Ovary (tissue), 7 donors: ENCODE measurements at regions not wholly inside any gene's neighbourhood (a gene's known extent, or its start where the extent isn't known, plus 50 kb on each side); places are given as distances from the start of the nearest gene placed in this dataset.

Experiments
- DNase-seq, 5 donors: peaks; one replicate each; pipeline ENCODE4 v3.0.0-alpha.2; 2019 to 2020
- H3K27ac ChIP-seq, 2 donors: fragments of 200-600 bp; one replicate each; pipeline versions ENCODE4 v1.5.1 to v1.8.0; 2019 to 2022
- H3K27me3 ChIP-seq: fragments of 200-600 bp; one replicate; pipeline ENCODE4 v1.8.0; 2022
- H3K36me3 ChIP-seq: fragments of 200-600 bp; sonication (generic); one replicate; pipeline ENCODE4 v1.5.1; 2019
- H3K4me1 ChIP-seq: one replicate; pipeline ENCODE4 v1.8.1; 2013; ENCODE audit warnings: mild to moderate bottlenecking, moderate library complexity; ENCODE audit not compliant: insufficient read depth
- H3K4me3 ChIP-seq: fragments of 200-600 bp; sonication (generic); one replicate; pipeline ENCODE4 v1.5.1; 2017
- H3K9me3 ChIP-seq, 2 donors: fragments of 200-600 bp in 1 of 2; sonication (generic) in 1 of 2; one replicate each; pipeline versions ENCODE4 v1.5.1 to v1.8.1; 2013 to 2019; ENCODE audit warnings: mild to moderate bottlenecking in 1 of 2, moderate library complexity in 1 of 2
- CTCF ChIP-seq, 3 donors: fragments of 450-650 bp in 2 of 3; fragments of 200-600 bp in 1 of 3; IDR thresholded peaks; one replicate each; pipeline versions ENCODE4 v1.5.1 to v1.8.0; 2016 to 2022; ENCODE audit warnings: antibody characterized with exemption in 3 of 3, mild to moderate bottlenecking in 1 of 3
- EP300 ChIP-seq: sonication (generic); formaldehyde crosslinking; IDR thresholded peaks from one replicate; pipeline ENCODE4 v1.6.1; 2017; ENCODE audit warnings: antibody characterized with exemption
- POLR2A ChIP-seq: fragments of 450-650 bp; IDR thresholded peaks from one replicate; pipeline ENCODE4 v1.6.1; 2017; ENCODE audit warnings: antibody characterized with exemption, mild to moderate bottlenecking, moderate library complexity
- WGBS, 3 donors: extraction: QIAGEN DNeasy Blood & Tissue Kit in 1 of 3; methylation state at CpG; one replicate each; pipeline versions ENCODE4 v1.1.5 to v1.1.7; 2013 to 2017; 5-methylcytosine and 5-hydroxymethylcytosine counted together
- intact Hi-C, 4 donors: fragments of 100-400 bp; cut with DNase I; formaldehyde crosslinking; loops; one replicate each; pipeline versions ENCODE4 v1.11.0 to v1.15.1; 2022 to 2023
- donor health status: DM: no; HTN: no; CAD: no; lungs with moderate emphysema.
- donor health status: DM: no; HTN: no; CAD: no.
- donor health status: Bipolar disorder and iron deficiency.
- donor health status: DM: no; HTN: no; CAD: no.
- donor health status: DM: yes; HTN: yes; CAD: no.

- TF ChIP-seq CTCF (IDR thresholded peaks at IDR 0.05) (no peak), EP300 (no peak), POLR2A (no peak)
- H3K4me1 ChIP-seq = no peaks in the 10 kb centered on the region
- DNase-seq = no peak
- no peak overlapping the region for H3K4me3 ChIP-seq
- no peaks in the 10 kb centered on the region for H3K36me3 ChIP-seq
- intact Hi-C loops = no loop called here
- 40 to 49% (median 45%) methylated on average over 6 of the region's 6 CpGs for WGBS, 3 donors
- no peaks in the 10 kb centered on the region for H3K27me3 ChIP-seq
- H3K27ac ChIP-seq = no peak overlapping the region
- no peaks in the 10 kb centered on the region for H3K9me3 ChIP-seq
Measured at GRCh38 chr13:47027780-47028437, 131.1 kb upstream of the HTR2A start.

- intact Hi-C loops = no loop called here
- no peak for TF ChIP-seq CTCF (IDR thresholded peaks at IDR 0.05)
- TF ChIP-seq EP300 = no peak
- TF ChIP-seq POLR2A = no peak
- Histone ChIP-seq H3K27me3 (no peaks in the 10 kb centered on the region), H3K27ac (no peak overlapping the region), H3K9me3 (no peaks in the 10 kb centered on the region), H3K4me1 (no peaks in the 10 kb centered on the region), H3K4me3 (no peak overlapping the region), H3K36me3 (no peaks in the 10 kb centered on the region)
- WGBS, 3 donors = 45 to 66% (median 52%) methylated on average over 5 of the region's 5 CpGs
- no peak for DNase-seq
Measured at GRCh38 chr13:47025791-47026447, 129.1 kb upstream of the HTR2A start.

GRCh38 chr13:47019977-47020376, 123.1 kb upstream of the HTR2A start:
- intact Hi-C loops = no loop called here
- TF ChIP-seq CTCF (IDR thresholded peaks at IDR 0.05) (no peak), EP300 (no peak), POLR2A (no peak)

GRCh38 chr13:47017476-47017875, 120.6 kb upstream of the HTR2A start:
- intact Hi-C loops = no loop called here
- Histone ChIP-seq H3K9me3 (no peaks in the 10 kb centered on the region), H3K36me3 (no peaks in the 10 kb centered on the region), H3K27ac (no peak overlapping the region), H3K4me1 (no peaks in the 10 kb centered on the region), H3K27me3 (no peaks in the 10 kb centered on the region), H3K4me3 (no peak overlapping the region)
- DNase-seq = no peak
- 84 to 91% (median 84%) methylated on average over 1 of the region's 1 CpG for WGBS, 3 donors
- TF ChIP-seq POLR2A = no peak
- TF ChIP-seq CTCF (IDR thresholded peaks at IDR 0.05) = no peak
- TF ChIP-seq EP300 = no peak

More at GRCh38 chr13:47019977-47020376, 123.1 kb upstream of the HTR2A start:
- no peaks in the 10 kb centered on the region for H3K36me3 ChIP-seq
- no peaks in the 10 kb centered on the region for H3K9me3 ChIP-seq
- H3K27ac ChIP-seq = no peak overlapping the region
- no peak for DNase-seq
- no peaks in the 10 kb centered on the region for H3K27me3 ChIP-seq
- no peaks in the 10 kb centered on the region for H3K4me1 ChIP-seq
- H3K4me3 ChIP-seq = no peak overlapping the region
